GM18505 (cell line): ENCODE measurements at regions not wholly inside any gene's neighbourhood (a gene's known extent, or its start where the extent isn't known, plus 50 kb on each side); places are given as distances from the start of the nearest gene placed in this dataset.
A peak's percentile ranks its signal among the peaks of the same experiment; 100 is the strongest.

Experiments used
- ATAC-seq: cut with Tn5 transposase; IDR thresholded peaks from one replicate; pipeline ENCODE4 v1.9.1; 2021; ENCODE audit not compliant: unreplicated experiment
- POLR2A ChIP-seq: IDR thresholded peaks from 4 replicates; pipeline ENCODE4 v1.6.1; 2011; ENCODE audit warnings: borderline replicate concordance; ENCODE audit not compliant: insufficient read depth, insufficient read length; ENCODE audit errors: extremely low read depth

DNA sequence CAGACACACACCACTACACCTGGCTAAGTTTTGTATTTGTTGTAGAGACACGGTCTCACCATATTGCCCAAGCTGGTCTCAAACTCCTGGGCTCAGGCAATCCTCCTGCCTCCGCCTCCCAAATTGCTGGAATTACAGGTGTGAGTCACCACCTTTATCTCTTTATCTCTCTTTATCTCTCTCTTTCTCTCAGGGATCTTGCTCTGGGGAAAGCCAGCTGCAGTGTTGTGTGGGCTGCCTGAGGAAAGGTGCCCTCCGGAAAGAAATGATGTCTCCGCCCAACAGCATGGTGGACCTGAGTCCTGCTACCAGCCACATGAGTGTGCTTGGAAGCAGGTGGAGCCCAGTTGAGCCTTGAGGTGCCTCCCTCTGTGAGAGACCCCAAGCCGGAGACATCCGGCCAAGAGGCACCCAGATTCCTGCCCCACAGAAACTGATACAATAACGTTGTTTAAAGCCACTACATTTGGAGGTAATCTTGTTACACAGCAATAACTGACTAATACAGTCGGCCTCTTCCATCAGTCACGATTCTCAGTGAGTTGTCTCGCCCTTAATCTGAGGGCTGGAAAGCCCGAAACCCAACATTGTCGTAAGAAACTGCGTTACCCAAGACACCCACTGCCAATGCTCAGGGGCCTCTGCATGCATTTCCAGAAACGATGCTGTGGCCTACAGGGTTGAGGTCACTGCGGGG, 68.0 kb upstream of the RPH3AL start:
- no peak for ATAC-seq
- no peak for TF ChIP-seq POLR2A

DNA sequence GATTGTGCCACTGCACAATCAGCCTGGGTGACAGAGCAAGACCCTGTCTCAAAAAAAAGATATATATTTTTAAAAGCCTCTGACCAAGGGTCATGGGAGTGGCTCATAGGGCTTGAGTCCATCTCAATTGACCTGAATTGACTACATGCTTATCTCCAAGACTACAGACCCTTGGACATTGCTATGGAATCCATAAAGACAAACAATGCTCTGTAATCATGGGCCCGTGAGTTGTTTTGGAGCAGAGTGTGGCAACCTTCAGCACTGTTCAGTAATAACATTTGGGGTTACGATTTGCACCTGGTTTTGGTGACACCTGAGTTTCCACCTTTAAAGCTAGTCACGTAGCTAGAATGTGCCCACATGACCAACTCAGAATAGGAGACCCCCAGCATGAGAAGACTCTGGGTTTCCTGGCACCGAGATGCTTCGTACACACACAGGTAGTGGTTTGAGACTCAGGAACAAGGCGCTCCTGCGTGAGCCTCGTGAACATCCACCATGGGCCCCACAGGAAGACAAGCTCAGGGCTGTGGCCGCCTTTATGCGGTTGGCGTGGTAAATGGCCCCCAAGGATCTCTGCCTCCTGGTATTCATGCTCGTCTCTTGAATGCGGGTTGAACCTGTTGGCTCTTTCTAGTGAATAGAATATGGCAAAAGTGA, 66.6 kb upstream of the RPH3AL start:
- no peak for TF ChIP-seq POLR2A
- no peak for ATAC-seq

DNA sequence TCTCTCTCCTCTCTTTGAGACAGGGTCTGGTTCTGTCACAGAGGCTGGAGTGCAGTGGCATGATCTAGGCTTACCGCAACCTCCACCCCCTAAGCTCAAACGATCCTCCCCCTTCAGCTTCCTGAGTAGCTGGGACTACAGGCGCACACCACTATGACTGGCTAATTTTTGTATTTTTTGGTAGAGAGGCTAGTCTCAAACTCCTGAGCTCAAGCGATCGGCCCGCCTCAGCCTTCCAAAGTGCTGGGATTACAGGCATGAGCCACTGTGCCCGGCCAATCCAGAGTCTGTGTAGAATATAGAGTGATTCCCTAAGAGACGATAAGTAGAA, 65.8 kb upstream of the RPH3AL start:
- no peak for ATAC-seq
- no peak for TF ChIP-seq POLR2A

DNA sequence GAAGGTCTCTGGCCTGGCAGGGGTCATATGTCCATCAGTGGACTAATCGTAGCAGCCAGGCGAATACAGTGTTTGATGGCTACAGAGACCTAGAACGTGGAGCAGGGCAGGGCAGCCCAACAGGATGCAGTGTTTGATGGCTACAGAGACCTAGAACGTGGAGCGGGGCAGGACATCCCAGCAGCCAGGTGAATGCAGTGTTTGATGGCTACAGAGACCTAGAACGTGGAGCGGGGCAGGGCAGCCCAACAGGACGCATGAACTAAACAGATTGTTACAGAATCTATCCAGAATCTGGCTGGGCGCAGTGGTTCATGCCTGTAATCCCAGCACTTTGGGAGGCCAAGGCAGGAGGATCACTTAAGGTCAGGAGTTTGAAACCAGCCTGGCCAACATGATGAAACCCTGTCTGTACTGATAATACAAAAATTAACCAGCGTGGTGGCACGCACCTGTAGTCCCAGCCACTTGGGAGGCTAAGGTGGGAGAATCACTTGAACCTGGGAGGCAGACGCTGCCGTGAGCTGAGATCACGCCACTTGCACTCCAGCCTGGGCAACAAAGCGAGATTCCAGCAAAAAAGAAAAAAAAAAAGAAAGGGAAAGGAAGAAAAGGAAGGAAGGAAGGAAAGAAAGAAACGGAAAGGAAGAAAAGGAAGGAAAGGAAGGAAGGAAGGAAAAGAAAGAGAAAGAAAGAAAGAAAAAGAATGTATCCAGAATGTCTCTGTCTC, 65.2 kb upstream of the RPH3AL start:
- ATAC-seq = no peak
- no peak for TF ChIP-seq POLR2A

DNA sequence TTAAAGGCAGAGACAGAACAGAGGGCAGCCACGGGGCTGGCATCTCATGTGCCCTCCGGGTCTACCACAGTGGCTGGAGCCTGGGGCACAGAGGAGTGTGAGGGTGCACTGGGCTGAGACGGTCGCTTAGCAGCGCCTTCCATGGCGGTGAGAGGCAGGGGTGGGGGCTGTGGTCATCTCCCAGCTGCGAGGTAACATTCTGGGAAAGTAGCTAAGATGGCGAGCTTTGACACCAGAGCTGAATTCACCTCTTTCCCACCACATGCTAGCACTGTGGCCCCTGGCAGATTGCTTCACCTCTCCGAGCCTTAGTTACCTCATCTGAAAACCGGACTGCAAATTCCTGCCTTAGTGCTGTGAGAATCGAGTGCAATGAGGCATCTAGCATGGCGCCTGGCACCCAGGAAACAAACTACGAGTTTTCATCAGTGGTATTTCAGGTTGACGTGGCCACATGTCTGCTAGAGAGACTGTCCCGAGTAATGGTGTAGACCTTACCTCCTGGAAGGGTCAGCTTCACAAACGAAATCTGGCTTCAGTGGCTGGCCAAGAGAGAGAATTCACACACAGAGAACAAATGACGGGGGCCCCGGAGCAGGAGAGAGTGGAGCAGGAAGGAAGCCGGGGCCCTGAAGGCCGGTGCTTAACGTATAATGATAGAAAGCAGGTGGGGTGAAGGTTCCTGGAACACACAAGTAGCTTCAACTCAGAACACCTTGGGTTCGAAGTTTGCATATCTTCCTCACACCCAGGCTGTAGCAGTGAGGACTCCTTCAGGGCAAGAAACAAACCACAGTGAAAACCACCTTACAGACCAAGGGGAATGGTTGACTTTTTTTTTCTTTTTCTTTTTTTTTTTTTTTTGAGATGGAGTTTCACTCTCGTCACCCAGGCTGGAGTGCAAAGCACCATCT, 63.9 kb upstream of the RPH3AL start:
- TF ChIP-seq POLR2A = peak; percentile 48
- no peak for ATAC-seq

DNA sequence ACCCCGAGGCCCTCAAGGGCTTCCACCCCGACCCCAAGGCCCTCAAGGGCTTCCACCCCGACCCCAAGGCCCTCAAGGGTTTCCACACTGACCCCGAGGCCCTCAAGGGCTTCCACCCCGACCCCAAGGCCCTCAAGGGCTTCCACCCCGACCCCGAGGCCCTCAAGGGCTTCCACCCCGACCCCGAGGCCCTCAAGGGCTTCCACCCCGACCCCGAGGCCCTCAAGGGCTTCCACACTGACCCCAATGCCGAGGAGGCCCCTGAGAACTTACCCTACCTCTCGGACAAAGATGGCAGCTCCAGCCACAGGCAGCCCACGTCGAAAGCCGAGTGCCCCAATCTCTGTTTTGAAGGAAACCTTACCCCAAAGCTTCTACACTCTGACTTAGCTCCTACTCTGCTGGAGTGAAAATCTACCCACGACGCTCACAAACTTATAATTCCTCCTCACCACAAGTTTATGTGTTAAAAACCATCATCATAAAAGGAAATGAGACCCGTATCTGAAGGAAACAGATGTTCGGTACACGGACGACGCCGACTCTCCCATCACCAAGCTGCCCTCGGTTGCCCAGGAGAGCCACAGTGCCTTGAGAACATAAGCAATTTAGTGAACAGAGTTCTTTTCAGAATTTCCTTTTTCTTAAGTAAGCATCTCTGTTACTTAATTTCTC, 61.2 kb upstream of the RPH3AL start:
- no peak for ATAC-seq
- TF ChIP-seq POLR2A = no peak

DNA sequence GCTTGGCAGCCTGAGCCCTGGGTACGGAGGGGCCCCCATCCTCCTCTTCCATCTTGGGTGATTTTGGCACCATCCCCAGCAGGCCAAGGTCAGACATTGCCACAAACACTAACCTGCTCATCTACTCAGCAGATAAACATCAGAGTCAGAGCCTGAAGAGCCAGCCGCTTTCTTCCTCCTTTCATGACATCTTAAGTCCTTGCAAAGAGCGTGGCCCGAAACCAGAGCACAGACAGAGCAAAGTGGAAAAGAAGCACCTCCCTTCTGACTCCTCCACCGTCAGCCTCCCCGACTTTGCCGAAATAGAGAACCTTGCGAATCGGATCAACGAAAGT, 60.4 kb upstream of the RPH3AL start:
- ATAC-seq = no peak
- no peak for TF ChIP-seq POLR2A

DNA sequence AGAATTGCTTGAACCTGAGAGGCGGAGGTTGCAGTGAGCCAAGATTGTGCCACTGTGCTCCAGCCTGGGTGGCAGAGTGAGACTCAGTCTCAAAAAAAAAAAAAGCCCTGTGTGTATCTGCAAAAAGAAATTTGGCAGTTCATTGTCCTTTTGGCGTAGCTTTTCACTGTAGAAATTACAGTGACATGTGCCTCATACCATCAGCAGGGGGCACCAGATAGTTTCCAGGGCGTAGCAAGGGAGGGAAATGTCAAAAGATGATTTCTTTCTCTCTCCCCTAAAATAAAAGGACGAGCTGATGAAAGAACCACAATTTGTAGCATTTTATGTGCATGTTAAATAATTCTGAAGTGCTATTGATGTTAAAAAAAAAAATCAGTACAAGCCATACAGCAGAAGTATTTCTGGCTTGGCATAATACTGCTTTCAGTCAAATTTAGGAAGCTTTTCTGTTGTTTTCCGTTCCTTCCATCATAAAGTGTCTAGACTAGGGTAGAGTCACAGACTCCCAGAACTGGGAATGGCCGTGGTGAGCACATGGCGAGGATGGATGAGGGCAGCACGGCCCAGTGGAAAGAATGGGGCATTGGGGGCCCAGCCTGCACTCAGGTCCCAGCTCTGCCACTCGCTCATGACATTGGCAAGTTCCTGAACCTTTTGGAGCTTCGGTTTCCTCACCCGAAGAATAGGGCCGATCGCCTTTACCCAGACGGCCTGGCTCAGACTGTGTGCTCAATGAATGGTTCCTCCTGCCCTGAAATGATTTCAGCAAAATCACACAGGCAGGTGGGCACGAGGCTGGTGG, 59.8 kb upstream of the RPH3AL start:
- ATAC-seq = no peak
- no peak for TF ChIP-seq POLR2A

DNA sequence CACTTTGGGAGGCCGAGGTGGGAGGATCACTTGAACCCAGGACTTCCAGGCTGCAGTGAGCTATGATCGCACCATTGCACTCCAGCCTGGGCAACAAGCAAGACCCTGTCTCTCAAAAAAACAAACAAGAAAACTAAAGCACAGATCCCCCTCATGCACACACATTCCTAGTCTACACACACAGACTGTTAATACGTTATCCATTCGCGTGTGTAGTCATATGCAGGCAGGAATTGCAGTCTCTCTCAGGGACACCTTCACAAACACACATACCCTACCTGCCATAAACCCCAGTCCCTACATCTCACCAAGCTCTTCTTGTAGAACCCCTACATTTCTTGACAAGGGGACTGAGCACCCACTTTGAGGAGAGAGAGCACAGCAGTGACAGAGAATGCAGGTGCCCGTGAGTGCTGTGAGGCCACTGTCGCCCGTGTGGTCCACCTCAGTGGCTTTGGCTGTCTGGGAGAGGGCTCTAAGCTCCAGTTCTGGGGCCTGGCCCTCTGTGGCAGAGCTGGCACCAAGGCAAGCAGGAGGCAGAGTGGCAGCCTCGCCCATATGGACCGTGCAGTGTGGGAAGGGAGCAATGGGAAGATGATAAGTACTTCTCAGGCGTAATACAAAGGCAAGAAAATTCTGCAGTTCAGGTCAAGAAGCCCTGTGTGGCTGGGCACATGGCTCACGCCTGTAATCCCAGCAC, 59.0 kb upstream of the RPH3AL start:
- ATAC-seq = no peak
- TF ChIP-seq POLR2A = no peak

DNA sequence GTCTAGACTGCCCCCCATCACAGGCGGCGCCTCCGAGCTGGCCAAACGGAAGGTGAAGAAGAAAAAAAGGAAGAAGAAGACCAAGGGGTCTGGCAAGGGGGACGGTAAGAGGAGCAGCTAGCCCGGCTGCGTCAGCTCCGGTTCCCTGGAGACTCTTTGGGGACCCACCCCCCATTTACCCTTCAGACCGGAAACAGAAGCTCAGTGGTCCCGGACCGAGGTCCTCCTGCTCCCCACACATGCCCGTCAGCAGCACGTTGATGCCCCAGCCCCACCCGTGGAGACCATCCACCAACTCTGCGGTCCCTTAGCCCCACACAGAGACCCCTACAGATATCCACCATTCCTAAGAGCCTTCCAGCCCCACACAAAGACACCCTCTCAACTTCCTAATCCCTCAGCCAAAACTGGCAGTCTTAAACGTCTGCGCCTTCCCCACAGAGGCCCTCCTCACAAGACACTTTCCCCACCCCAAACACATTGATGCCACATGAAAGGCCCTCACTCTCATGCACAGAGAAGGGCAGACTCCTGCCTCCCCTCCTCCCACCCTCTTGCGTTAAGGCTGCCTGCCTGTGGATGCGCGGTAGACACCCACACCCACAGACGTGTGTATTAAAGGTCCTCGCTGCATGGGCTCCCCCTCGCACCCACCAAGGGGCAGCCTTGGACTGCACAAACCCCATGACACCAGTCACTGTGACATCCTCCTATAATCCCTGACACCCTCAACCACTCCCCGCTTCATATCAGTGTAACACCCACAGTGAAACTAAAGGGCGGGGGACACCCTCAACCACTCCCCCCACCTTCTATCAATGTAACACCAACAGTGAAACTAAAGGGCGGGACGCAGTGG, 58.2 kb upstream of the RPH3AL start:
- TF ChIP-seq POLR2A = no peak
- ATAC-seq = no peak

DNA sequence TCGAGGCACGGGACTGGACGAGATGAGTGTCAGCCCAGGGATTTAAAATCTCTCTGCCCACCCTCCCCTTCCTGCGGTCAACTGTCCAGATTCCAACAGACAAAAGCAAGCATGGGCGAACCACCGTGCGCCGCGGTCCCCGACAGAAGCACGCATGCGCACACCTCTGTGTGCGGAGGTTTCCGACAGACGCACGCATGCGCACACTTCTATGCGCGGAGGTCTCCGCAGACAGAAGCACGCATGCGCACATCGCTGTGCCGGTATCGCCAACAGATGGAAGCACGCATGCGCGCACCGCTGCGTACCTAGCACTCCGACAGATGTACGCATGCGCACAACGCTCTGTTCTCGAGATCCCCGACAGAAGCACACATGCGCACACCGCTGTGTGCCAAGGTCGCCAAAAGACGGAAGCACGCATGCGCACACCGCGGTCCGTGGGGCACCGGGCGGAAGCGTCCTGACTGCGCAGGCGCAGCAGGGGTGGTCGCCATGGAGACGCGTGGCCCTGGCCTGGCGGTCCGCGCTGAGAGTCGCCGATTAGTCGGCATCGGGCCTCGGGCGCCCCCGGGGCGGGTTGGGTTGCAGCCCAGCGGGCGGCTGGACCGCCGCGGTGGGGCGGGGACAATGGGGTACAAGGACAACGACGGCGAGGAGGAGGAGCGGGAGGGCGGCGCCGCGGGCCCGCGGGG, 57.4 kb upstream of the RPH3AL start:
- TF ChIP-seq POLR2A = peak; percentile 84
- peak; percentile 89 for ATAC-seq
